Activated CD4-positive, alpha-beta T cell treated with anti-CD3 and anti-CD28 coated beads, Interleukin-2, amount 50 U/mL, for 48 hours (primary cell): ENCODE measurements at regions not wholly inside any gene's neighbourhood (a gene's known extent, or its start where the extent isn't known, plus 50 kb on each side); places are given as distances from the start of the nearest gene placed in this dataset.

Experiments
- DNase-seq, 2 experiments: peaks; one replicate each; pipeline ENCODE4 v3.0.0-alpha.2; 2020

DNA sequence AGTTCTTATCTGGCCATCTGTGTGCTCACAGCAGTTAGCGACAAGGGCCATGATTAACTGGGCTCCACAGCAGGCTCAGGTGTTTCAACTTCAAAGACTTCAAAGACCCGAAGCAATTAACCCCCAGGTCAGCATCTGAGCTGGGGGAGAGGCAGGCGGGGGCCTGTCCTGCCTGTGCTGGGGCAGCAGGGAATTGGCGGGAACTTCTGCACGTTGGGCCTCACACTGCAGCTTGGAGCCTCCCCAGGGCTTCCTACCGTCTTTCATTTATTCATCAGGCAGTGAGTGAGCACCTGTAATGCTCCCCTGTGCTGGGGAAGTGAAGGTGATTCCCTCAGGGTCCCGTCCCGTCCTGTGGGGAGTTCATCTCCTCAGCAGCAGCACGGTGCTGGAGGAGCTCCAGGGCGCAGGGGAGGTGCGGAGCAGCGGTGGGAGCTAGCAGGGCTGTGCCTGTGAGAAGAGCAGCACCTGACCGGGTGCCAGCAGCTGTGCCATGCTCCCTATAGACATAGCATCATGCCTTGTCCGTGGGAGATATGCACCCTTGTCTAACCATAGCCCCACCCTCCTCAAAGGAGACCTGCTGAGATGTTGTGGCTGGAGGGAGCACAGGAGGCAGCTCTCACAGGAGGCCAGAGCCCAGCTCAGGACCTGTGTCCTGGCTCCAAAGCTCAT, 51.8 kb upstream of the FRMD1 start:
- no peak for DNase-seq

DNA sequence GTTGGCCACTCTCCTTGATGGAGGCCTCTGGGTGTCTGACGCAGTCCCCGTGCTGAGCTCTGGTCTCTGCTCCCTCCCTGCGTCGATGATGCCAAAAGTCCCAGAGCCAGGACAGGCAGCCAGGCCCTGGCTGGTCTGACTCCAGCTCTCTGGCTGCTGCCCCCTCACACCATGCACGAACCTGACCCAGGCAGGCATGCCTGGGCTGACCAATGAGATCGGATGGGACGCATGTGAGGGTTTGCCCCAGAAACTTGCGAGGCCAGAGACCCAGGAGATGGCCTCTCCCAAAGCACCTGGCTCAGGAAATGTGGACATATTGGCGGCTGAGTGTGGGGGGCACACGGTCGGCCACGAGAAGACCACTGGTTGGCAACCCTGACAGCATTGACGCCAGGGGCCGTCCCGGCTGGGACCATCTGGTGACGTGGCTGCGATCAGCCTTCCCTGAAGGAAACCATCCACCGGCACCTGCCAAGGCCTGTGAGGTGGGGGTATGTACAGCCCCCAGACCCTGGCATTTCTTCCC, 51.2 kb upstream of the FRMD1 start:
- DNase-seq, result no peak

DNA sequence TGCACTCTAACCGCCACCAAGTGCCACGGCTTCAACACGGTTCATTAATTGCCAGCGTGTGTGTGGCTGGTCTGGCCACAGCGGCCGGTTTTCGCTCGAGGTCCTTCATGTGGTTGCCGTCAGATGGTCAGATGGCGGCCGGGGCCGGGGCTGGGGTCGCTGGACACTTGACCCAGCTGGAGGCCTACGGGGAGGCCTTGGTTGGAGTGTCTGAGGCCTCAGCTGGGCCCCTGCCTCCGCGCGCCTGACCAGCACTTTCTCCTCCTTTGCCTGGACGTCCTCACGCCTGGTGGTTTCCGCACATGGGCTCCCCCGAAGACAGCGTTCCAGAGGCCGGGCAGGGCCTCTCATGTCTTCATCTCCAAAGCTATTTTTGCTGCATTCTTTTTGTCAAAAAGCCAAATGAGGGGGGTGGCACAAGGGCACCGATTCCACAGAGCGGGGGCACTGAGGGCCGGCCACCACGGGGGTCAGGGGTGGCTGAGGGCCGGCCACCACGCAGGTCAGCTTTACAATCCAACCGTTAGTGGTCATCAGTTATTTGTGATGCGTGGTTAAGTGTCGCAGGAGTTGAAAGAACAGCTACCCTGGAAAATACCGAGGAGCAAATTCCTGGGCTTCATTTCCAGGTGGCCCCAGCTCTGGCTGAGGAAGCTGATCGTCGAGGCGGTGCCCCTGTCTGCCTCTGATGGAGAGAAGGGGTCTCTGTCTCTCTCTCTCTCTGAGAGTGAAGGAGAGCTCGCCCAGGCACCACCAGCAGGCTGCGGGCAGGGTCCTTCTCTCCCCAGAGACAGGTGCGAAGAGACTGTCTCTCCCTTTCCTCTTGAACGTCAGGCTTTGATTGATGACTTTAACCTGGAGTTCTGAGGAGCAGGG, 50.5 kb upstream of the FRMD1 start:
- no peak for DNase-seq

DNA sequence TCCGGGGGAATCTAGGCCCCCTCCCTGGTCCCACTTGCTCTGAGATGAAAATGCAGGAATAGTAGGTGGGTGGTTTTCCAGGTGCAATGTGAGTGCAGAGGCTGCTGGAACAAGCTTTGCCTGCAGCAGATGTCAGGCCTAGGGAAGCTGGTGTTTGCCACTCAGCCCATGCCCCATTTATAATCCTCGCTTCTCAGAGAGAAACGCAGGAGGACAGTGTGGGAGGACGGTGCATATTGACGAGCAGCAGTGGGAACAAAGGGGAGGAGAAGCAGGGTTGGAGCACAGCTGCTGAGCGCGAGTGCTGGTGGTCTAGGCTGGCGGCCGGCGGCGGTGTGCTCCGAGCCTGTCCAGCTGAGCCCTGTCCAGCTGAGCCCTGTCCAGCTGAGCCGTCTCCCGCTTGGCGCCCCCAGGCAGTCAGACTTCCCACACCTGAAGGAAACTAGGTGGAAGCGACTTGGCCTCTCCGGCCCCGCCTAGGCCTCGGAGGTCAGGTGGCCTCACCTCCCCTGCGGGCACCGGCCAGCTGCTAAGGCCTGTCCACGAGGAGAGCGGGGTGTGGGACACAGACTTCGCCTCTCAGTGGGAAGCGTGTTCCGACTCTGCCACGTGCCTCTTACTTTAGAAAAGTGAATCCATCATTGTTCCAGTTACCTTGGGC, 49.7 kb upstream of the FRMD1 start:
- no peak for DNase-seq
